ENCODE measurements at regions not wholly inside any gene's neighbourhood (a gene's known extent, or its start where the extent isn't known, plus 50 kb on each side); places are given as distances from the start of the nearest gene placed in this dataset.

DNA sequence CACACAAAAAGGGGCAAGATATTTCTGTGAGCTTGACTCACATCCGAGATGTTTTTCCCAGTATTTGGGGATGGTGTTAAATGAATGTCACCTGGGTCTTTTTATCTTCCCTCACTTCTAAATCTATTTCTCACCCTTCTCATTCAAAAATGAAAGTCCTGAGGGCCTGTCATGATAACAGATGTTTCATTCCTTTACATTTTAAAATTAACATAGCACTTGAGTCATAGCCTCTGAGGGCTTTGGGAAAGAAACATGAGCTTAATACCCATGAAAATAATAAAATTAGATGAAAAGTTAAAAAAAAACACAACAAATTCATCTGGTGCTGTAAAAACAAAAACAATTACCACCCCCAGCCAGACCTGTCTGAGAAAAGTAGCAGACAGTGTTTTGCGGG is 226.7 kb downstream of the HNMT start:
- no peak overlapping the region for H3K4me3 ChIP-seq (replicated peaks in 1 of 3; ENCODE audit: low read depth in 2 of 3, low read length in 3 of 3)
- no peaks in the 10 kb centered on the region for H3K27me3 ChIP-seq (ENCODE audit: control insufficient read depth in 2 of 2, insufficient read depth in 2 of 2, low read length in 2 of 2)
- no peak overlapping the region for H3K9ac ChIP-seq (ENCODE audit: insufficient read depth, low read length, poor library complexity, severe bottlenecking)
- H3K9me3 ChIP-seq (replicated peaks in 1 of 2; ENCODE audit: control insufficient read depth in 1 of 2, insufficient read depth in 1 of 2, low read length in 2 of 2) = no peaks in the 10 kb centered on the region
- Mint-ChIP-seq H3K4me3 (no peak overlapping the region), H3K36me3 (no peaks in the 10 kb centered on the region), H3K9me3 (peaks cover 0 to 3% (median 0%) of the 10 kb centered on the region in 7 donors), H3K27me3 (ENCODE audit: low read depth in 3 of 3) (peaks cover 0 to 5% (median 0%) of the 10 kb centered on the region in 3 donors), H3K4me1 (no peaks in the 10 kb centered on the region), H3K27ac (no peak overlapping the region)
- H4K20me1 ChIP-seq (ENCODE audit: insufficient read depth, low read length) = no peaks in the 10 kb centered on the region
- DNase-seq = no peak
- H3K36me3 ChIP-seq (replicated peaks in 1 of 2; ENCODE audit: control insufficient read depth in 1 of 2, insufficient read depth in 2 of 2, low read length in 2 of 2) = no peaks in the 10 kb centered on the region
- H3K4me2 ChIP-seq (replicated peaks; ENCODE audit: extremely low read depth, low read length, poor library complexity, severe bottlenecking) = no peak overlapping the region
- intact Hi-C loops (cut with micrococcal nuclease) = no loop called here
- H3K27ac ChIP-seq (ENCODE audit: low read depth in 1 of 2, low read length in 2 of 2) = no peak overlapping the region
- no peaks in the 10 kb centered on the region for H3K79me2 ChIP-seq (ENCODE audit: insufficient read depth, low read length)
- H2AFZ ChIP-seq (ENCODE audit: insufficient read depth, low read depth, low read length, poor library complexity, severe bottlenecking) = no peak overlapping the region
- TF ChIP-seq, protein P1, sequence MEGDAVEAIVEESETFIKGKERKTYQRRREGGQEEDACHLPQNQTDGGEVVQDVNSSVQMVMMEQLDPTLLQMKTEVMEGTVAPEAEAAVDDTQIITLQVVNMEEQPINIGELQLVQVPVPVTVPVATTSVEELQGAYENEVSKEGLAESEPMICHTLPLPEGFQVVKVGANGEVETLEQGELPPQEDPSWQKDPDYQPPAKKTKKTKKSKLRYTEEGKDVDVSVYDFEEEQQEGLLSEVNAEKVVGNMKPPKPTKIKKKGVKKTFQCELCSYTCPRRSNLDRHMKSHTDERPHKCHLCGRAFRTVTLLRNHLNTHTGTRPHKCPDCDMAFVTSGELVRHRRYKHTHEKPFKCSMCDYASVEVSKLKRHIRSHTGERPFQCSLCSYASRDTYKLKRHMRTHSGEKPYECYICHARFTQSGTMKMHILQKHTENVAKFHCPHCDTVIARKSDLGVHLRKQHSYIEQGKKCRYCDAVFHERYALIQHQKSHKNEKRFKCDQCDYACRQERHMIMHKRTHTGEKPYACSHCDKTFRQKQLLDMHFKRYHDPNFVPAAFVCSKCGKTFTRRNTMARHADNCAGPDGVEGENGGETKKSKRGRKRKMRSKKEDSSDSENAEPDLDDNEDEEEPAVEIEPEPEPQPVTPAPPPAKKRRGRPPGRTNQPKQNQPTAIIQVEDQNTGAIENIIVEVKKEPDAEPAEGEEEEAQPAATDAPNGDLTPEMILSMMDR (IDR thresholded peaks at IDR 0.05) = no peak
- no peaks in the 10 kb centered on the region for H3K4me1 ChIP-seq (ENCODE audit: control insufficient read depth in 1 of 2, insufficient read depth in 2 of 2, low read length in 2 of 2)
- 80% methylated on average over 1 of the region's 2 CpGs for WGBS (ENCODE audit: insufficient coverage)

DNA sequence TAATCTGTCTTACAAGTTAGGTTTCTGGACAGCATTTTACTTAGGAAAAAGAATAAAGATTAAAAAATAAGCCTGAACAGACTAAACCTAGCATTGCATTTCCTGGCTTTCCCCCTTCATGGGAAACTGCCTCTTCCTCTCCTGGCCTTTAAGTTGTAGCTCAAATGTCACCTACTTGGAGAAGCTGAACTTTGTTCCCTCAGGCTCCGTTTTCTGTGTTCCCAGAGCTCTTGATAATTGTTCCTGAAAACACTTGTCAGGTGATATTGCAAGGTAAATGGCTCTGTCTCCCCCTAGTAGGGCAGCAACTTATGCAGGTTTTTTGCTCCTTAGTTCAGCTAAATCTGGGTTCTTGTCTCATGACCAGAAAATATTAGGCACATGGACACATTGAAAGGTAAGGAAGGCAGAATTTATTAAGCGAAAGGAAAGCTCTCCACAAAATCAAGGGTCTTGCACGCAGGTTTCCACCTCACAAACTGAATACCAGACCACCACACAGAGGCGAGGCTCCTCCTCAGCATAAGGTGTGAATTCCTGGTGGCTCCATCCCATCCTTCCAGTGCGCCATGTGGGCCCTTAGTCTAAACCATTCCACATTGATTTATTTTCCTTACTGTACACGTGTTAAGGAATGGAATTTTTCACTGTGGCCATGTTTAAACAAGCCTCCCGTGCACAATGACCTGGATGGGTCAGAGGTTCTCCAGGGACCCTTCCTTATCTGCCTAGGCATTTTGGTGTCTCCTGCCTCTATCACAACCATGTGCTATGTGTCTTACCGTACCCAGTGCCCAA is 229.3 kb downstream of the HNMT start:
- Mint-ChIP-seq H3K27ac (no peak overlapping the region), H3K27me3 (ENCODE audit: low read depth in 3 of 3) (peaks cover 0 to 1% (median 0%) of the 10 kb centered on the region in 3 donors), H3K9me3 (peaks cover 0 to 4% (median 1%) of the 10 kb centered on the region in 7 donors), H3K4me1 (no peaks in the 10 kb centered on the region), H3K36me3 (no peaks in the 10 kb centered on the region), H3K4me3 (no peak overlapping the region)
- H3K27ac ChIP-seq (ENCODE audit: low read depth in 1 of 2, low read length in 2 of 2) = no peak overlapping the region
- no peaks in the 10 kb centered on the region for H3K4me1 ChIP-seq (ENCODE audit: control insufficient read depth in 1 of 2, insufficient read depth in 2 of 2, low read length in 2 of 2)
- no peaks in the 10 kb centered on the region for H4K20me1 ChIP-seq (ENCODE audit: insufficient read depth, low read length)
- WGBS (ENCODE audit: insufficient coverage) = 92% methylated on average over 2 of the region's 8 CpGs
- no peak overlapping the region for H3K4me2 ChIP-seq (replicated peaks; ENCODE audit: extremely low read depth, low read length, poor library complexity, severe bottlenecking)
- no peaks in the 10 kb centered on the region for H3K9me3 ChIP-seq (replicated peaks in 1 of 2; ENCODE audit: control insufficient read depth in 1 of 2, insufficient read depth in 1 of 2, low read length in 2 of 2)
- H3K36me3 ChIP-seq (replicated peaks in 1 of 2; ENCODE audit: control insufficient read depth in 1 of 2, insufficient read depth in 2 of 2, low read length in 2 of 2) = no peaks in the 10 kb centered on the region
- H2AFZ ChIP-seq (ENCODE audit: insufficient read depth, low read depth, low read length, poor library complexity, severe bottlenecking) = no peak overlapping the region
- intact Hi-C loops (cut with micrococcal nuclease) = no loop called here
- no peak overlapping the region for H3K9ac ChIP-seq (ENCODE audit: insufficient read depth, low read length, poor library complexity, severe bottlenecking)
- no peaks in the 10 kb centered on the region for H3K27me3 ChIP-seq (ENCODE audit: control insufficient read depth in 2 of 2, insufficient read depth in 2 of 2, low read length in 2 of 2)
- TF ChIP-seq, protein P1 (IDR thresholded peaks at IDR 0.05) = no peak
- H3K4me3 ChIP-seq (replicated peaks in 1 of 3; ENCODE audit: low read depth in 2 of 3, low read length in 3 of 3) = no peak overlapping the region
- DNase-seq = no peak
- H3K79me2 ChIP-seq (ENCODE audit: insufficient read depth, low read length) = no peaks in the 10 kb centered on the region

Data from CD14-positive monocyte (primary cell).